AG20443 (cell line): ENCODE measurements at regions not wholly inside any gene's neighbourhood (a gene's known extent, or its start where the extent isn't known, plus 50 kb on each side); places are given as distances from the start of the nearest gene placed in this dataset.

Source experiments
- DNase-seq: peaks from one replicate; pipeline ENCODE4 v3.0.0; 2012; ENCODE audit warnings: low spot score, mixed read lengths

DNA sequence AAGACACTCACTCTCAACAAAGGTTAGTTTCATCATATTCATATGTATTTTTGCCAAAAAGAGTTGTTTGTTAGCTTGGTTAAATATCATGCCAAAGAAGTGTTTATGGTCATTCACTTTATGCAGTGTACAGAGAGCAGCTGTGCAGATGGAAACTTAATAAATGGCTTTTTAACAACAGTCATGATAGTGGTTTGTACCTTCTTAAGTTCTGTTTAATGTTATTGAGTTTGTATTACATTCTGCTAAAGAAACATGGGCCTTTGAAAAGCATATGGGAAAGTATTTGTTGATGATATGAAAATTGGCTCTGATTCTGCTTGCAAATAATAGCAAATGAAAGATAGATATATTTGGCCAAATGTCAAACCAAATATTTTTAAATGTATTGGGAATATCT lies 607.3 kb downstream of the NCAM2 start:
- DNase-seq: no peak

DNA sequence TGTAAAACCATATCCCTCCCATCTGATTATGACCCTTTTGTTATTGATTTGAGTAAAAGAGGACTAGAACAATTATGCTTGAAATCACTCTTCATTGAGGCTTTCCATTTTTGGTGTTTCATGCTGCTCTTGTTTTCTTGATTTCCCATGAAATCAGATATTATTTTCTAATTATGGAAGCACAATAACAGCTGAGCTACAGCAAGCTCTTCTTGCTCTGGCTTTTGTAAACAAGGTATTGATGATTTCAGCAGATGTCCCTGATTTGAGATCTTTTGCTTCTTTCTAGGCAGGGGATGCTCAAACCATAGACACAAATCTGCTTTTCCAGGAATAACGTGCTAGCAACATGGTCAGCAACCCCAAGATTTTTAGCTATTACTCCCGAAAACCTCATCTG lies 607.8 kb downstream of the NCAM2 start:
- no peak for DNase-seq

- peak; percentile 57 for DNase-seq
Measured at GRCh38 chr21:21612466-21612865, 614.3 kb downstream of the NCAM2 start.

DNA sequence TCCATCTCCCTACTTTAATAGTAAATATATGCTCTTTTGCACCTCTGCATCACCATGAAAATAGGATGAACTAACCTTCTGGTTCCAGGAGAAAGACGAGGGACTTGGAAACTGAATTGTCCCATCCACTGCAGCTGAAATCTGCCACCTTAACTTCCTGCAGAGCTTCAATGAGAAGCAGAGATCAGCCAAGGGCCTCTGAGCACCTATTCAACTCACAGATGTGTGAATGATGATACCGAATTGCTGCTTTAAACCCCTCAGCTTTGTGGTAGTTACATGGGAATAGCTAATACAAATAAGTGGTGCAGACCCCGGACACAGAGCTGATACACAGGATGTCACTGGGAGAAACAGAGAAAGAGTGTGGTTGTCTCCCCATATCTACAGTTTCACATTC lies 616.8 kb downstream of the NCAM2 start:
- no peak for DNase-seq

GRCh38 chr21:21622460-21623234 lies 624.4 kb downstream of the NCAM2 start:
- DNase-seq: no peak

DNA sequence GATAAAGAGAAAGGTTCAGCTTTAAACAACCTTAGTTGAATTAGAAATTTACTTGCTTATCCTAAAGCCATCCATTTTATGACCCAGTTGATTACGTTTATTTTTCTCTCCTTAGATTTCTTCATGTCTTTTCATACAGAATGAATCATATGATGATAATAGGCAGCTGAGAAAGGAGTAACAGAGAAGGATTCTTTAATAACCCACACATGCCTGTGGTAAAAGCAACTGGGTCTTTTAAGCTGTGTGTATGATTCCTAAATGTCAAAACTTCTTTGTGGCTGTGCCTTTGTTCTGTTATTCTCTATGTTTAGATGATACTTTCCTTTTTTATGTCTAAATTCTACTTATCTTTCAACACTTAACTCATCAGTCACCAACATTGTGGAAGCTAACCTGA lies 626.5 kb downstream of the NCAM2 start:
- DNase-seq: peak; percentile 19

- peak; percentile 34 for DNase-seq
Measured at GRCh38 chr21:21631961-21632360, 633.8 kb downstream of the NCAM2 start.

DNA sequence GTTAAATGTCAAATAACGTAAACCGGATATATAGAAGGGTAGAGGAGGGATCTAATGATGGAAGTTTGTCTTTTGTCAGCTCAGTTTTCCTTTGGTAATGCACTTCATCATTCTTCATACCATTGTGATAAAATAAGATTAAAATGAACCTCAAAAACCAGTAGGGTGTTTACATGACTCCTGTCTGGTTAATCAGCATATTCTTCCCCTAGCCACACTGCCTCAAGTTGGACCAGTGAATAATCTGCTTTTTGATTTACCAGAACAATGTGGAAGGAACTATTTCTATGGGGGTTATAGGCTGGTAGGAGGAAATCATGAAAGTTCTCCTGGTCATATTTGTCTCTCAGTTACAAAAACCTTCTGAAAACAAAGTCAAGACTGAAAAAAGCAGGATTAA lies 634.7 kb downstream of the NCAM2 start:
- DNase-seq: no peak

GRCh38 chr21:21661741-21662140 lies 663.5 kb downstream of the NCAM2 start:
- no peak for DNase-seq

DNA sequence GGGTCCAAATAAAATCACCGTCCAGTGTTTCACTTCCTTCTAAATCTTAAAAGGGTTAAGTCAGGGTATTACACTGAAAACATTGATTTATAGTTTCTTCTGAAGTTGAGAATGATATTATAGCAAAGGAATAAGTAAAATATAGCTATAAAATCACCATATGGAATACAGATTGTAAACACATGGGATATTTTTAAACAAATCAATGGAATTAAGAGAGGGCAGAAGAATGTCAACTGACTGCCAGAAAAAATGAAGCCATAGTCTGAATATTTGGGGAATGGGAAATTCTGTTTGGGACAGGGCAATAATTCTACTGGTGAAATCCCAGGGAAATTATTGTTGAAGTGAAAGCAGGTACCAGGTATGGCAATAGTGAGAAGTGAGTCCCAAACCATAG lies 664.6 kb downstream of the NCAM2 start:
- no peak for DNase-seq

DNA sequence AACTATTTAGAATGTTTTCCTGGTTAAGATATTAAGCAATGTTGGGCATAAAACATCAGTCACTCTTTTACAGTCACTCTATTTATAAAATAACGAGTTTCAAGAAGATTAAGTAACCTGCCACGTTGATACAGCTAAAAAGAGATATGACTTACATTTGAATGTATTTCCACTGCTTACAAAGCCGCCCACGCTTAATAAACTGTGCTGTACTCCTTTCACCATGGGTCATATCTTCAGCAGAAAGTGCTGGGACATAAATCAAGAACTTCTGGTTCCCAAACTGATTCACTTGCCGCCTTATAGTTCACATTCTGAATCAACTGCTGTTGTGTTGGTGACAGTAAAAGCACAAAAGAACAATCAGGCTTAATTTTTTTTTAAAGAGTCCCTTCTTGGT lies 666.7 kb downstream of the NCAM2 start:
- no peak for DNase-seq

- DNase-seq: no peak
Measured at GRCh38 chr21:21666689-21667088, 668.5 kb downstream of the NCAM2 start.

DNA sequence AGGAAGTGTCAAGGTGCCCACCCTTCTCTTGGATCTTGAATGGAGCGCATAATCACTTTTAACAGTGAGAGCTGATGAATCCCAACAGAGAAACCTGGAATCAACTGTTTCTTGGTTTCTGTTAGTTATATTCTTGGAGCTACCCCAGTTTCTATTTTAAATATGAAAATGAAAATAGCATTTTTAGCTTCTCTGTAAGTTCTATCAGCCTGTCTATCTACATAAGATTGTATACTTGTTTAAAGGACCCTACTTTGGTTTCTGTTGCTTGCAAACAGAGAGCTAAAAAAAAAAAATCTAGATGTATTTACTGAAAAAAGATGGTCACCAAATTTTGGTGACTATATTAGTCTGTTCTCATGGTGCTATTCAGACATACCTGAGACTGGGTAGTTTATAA lies 670.0 kb downstream of the NCAM2 start:
- no peak for DNase-seq

- no peak for DNase-seq
Measured at GRCh38 chr21:21673959-21674358, 675.8 kb downstream of the NCAM2 start.

GRCh38 chr21:21675601-21676000 lies 677.4 kb downstream of the NCAM2 start:
- DNase-seq: no peak

DNA sequence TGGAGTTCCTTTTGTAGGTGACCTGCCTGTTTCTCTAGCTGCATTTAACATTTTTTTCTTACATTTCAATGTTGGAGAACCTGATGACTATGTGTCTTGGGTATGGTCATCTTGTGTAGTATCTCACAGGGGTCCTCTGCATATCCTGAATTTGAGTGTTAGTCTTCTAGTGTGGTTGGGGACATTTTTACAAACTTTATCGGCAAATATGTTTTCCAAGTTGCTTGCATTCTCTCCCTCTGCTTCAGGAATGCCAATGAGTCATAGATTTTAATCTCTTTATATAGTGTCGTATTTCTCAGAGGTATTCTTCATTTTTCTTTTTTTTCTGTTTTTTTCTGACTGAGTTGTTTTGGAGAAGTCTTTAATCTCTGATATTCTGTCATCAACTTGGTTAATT lies 684.0 kb downstream of the NCAM2 start:
- peak; percentile 21 for DNase-seq

DNA sequence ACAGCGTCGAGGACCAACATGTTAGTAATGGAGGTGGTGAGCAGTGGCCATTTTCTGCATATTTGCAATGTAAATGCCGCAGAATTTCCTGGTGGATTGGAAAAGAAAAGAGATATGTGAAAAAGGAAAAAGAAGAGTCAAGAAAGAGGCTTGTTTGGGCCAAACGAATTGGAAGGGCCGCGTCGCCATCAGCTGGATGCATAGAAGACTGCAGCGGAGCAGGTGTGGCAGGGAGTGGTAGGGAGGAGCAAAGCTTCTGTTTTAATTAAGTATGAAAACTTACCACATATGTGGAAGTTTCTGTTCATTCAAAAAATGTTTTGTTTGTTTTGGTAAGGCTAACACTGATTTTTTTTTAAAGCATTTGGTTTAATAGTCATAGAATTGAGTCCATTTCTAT lies 690.7 kb downstream of the NCAM2 start:
- peak; percentile 17 for DNase-seq

- DNase-seq: no peak
Measured at GRCh38 chr21:21690068-21690665, 692.0 kb downstream of the NCAM2 start.

DNA sequence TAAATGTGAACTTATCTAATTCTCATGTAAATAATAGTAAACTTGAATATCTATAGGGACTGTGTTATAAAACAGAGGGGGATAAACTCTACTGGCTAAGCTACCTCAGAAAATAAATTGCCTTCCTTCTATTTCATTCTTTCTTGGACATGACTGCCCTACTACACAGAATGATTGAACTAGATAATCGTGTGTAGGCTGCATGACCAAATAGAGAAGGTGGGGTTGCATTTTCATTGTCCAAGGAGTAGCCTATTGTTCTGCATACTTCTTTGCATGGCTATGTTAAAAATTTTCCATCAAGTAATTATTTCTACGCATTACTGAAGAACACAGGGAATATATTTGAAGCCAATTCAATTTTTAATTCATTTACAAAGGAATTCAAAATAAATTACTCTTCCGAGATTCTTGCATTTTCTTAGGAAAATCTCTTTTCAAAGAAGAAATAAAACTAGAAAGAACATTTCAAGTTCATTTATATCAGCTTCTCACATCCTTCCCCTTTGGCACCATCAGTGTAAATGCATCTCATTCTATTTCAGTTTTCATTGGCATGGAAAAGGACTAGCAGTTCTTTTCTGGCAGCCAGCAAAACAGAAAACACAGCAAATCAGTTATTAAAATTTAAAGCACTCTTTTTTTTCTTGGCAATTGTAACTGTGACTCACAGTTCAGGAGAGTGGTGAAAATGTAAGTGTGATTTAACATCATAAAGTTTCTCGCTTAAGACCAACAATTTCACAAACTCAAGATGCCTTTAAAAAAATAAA lies 714.7 kb downstream of the NCAM2 start:
- peak; percentile 17 for DNase-seq

DNA sequence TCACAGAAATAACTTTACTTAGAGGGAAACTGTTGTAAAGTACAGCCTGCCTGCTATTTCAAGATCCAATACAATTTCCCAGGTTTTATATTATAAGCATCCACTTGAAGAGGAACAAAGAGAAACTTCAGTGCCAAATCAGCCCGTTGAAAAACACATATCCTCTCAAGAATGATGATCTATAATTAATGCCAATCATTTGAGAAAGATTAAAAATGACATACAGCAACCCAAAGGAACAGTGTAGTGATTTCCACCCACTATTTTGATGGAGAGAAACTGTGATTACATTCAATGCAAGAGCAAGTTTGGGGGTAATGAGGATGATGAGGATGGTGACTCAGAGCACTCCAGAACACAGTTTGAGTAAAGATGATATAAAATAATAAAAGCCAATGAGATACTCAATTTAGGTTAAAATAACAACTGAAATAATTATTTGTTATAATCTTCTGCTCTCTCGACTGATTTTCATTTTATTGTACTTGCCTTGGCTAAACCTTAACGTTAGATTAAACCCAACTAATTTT lies 715.5 kb downstream of the NCAM2 start:
- DNase-seq: no peak

GRCh38 chr21:21714426-21714825 lies 716.2 kb downstream of the NCAM2 start:
- DNase-seq: peak; percentile 23

GRCh38 chr21:21715266-21715969 lies 717.2 kb downstream of the NCAM2 start:
- DNase-seq: peak; percentile 16
